ENCODE measurements at regions not wholly inside any gene's neighbourhood (a gene's known extent, or its start where the extent isn't known, plus 50 kb on each side); places are given as distances from the start of the nearest gene placed in this dataset.

- in situ Hi-C loops (cut with HindIII; ENCODE audit: low pct_unique_long_range_greater_than_20kb, low sequenced_read_pairs) (no loop called here), intact Hi-C loops (cut with micrococcal nuclease; ENCODE audit: unreplicated experiment) (no loop called here)
- Histone ChIP-seq H3K9me3 (ENCODE audit: control insufficient read depth, insufficient read depth, low read depth, low read length) (0 out of 2 replicates have a peak, but pooled peaks cover 4% of the 10 kb centered on the region), H3K27ac (ENCODE audit: low read length) (no peak overlapping the region), H3K4me3 (ENCODE audit: low read depth in 2 of 2, low read length in 2 of 2) (no peak overlapping the region), H3K4me1 (ENCODE audit: control insufficient read depth, insufficient read depth, low read length) (no peaks in the 10 kb centered on the region), H3K36me3 (ENCODE audit: control insufficient read depth, insufficient read depth, low read length) (no peaks in the 10 kb centered on the region), H3K27me3 (ENCODE audit: control insufficient read depth, insufficient read depth, low read length) (no peaks in the 10 kb centered on the region)
- ChIA-PET POLR2A (no interaction called here), CTCF (no interaction called here)
- TF ChIP-seq POLR2AphosphoS5 (IDR thresholded peaks at IDR 0.05; ENCODE audit: low read depth, low read length), result no peak
- no peak for TF ChIP-seq TCF7L2 (IDR thresholded peaks at IDR 0.05; ENCODE audit: low read depth, low read length)
- TF ChIP-seq SIN3A (IDR thresholded peaks at IDR 0.05; ENCODE audit: borderline replicate concordance, insufficient read depth, low read depth, low read length), result no peak
- TF ChIP-seq REST (IDR thresholded peaks at IDR 0.05; ENCODE audit: insufficient read depth in 1 of 2, low read depth in 2 of 2, low read length in 1 of 2), result no peak
- no peak for TF ChIP-seq CTCF (IDR thresholded peaks at IDR 0.05)
- ATAC-seq (no peak), DNase-seq (ENCODE audit: low read depth, low spot score) (no peak)
- no TSS peak for BruUV-seq (replicated peaks)
Measured at GRCh38 chr6:102501615-102502014, 1108.1 kb downstream of the GRIK2 start.

- Histone ChIP-seq H3K36me3 (ENCODE audit: control insufficient read depth, insufficient read depth, low read length) (no peaks in the 10 kb centered on the region; the same call in 1 of the 2 replicates), H3K4me1 (ENCODE audit: control insufficient read depth, insufficient read depth, low read length) (no peaks in the 10 kb centered on the region), H3K27me3 (ENCODE audit: control insufficient read depth, insufficient read depth, low read length) (no peaks in the 10 kb centered on the region), H3K4me3 (ENCODE audit: low read depth in 2 of 2, low read length in 2 of 2) (no peak overlapping the region), H3K9me3 (ENCODE audit: control insufficient read depth, insufficient read depth, low read depth, low read length) (no peaks in the 10 kb centered on the region), H3K27ac (ENCODE audit: low read length) (no peak overlapping the region)
- TF ChIP-seq TCF7L2 (IDR thresholded peaks at IDR 0.05; ENCODE audit: low read depth, low read length) (no peak), SIN3A (IDR thresholded peaks at IDR 0.05; ENCODE audit: borderline replicate concordance, insufficient read depth, low read depth, low read length) (no peak), POLR2AphosphoS5 (IDR thresholded peaks at IDR 0.05; ENCODE audit: low read depth, low read length) (no peak), CTCF (IDR thresholded peaks at IDR 0.05) (no peak), REST (IDR thresholded peaks at IDR 0.05; ENCODE audit: insufficient read depth in 1 of 2, low read depth in 2 of 2, low read length in 1 of 2) (no peak)
- in situ Hi-C loops (cut with HindIII; ENCODE audit: low pct_unique_long_range_greater_than_20kb, low sequenced_read_pairs), result no loop called here
- BruUV-seq (replicated peaks), result no TSS peak
- intact Hi-C loops (cut with micrococcal nuclease; ENCODE audit: unreplicated experiment), result no loop called here
- ChIA-PET CTCF (no interaction called here), POLR2A (no interaction called here)
- DNase-seq (ENCODE audit: low read depth, low spot score) (no peak), ATAC-seq (no peak)
Measured at GRCh38 chr6:102494808-102495207, 1101.3 kb downstream of the GRIK2 start.

Data from Panc1 (cell line).